Forelimb muscle (tissue), 1 donor: ENCODE measurements at regions not wholly inside any gene's neighbourhood (a gene's known extent, or its start where the extent isn't known, plus 50 kb on each side); places are given as distances from the start of the nearest gene placed in this dataset.
"Not testable (repeated sequence)": the region's sequence is repeated elsewhere in the genome, so short reads cannot be mapped to it uniquely, and the experiment has no call there.

ENCODE experiments used
- DNase-seq: peaks from one replicate; pipeline ENCODE4 v3.0.0-alpha.2; 2013; ENCODE audit warnings: low read depth

DNA sequence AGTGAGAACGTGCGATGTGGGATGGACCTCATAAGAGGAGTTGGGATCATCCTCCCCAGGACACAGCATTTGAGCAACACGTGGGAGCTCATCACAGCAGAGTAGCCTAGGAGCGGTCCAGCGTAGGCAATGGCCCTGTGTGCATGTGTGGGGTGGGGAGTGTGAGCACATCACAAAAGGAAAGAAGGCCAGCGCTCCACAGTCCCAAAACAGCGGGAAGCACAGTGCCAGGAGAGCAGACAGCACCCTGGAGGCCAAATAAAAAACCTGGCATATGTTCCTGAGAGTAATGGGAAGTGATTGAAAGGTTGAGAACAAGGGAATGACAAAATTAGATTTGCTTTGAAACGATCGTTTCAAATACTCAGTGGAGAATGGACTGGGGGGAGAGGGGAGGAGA, 226.0 kb downstream of the C7orf25 start:
- no peak for DNase-seq

DNA sequence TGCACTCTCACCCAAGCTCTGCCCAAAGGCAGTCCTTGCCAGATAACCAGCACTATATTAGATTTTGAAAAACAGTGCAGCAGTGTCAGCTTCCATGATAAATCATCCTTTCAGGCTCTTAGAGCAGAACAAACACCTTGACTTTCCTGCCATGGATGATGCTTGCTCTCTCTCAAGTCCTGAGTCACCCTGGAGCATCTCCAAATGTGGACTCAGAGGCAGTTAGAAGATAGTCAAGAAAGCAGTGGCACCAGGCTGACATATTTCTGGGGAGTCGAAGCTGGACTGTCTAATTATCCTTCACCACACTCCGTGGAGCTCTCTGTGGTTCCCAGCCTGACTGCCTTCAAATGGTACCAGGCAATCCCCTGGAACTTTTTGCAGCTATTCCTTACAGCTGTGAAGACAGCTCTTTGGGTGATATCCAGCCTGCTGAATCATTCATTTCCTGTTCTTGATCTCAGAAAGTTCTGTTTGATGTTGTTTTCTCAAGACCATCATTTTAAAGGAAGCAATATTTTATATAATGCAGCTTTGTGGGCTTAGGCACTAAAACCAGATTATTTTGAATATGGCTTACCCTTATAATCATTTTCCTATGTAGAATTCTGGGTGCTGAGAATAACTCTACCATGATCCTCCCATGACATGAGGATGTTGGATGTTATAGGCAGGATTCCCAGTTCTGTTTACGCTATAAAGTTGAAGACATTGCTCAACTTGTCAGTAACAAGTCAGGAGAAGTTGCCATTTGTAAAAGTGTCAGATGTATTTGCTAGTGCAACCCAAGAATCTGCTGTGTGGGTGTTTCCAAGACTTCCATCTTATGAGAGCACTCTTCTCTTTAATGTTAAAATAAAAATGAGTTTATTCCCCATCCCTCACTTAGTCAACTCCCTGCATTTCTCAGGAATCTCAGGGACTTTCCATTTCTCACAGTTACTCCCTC, 233.8 kb downstream of the C7orf25 start:
- DNase-seq = no peak

DNA sequence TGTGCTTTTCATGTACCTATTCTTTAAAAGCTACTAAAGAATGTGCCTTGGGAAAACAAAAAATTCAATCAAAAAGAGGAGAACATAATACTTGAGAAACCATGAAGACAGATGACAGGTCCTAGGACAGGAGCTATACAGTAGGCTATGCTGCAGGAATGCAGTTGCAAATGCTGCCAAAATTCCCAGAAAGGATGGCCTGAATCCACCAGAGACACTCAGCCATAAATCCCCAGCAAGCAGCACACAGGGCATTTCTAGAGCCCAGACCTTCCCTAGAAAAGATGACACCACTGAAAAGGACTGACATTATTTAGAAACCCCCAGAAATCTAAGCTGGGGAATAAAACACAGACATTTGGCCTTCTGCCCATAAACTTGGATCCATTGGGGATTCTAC, 237.3 kb downstream of the C7orf25 start:
- DNase-seq = no peak

DNA sequence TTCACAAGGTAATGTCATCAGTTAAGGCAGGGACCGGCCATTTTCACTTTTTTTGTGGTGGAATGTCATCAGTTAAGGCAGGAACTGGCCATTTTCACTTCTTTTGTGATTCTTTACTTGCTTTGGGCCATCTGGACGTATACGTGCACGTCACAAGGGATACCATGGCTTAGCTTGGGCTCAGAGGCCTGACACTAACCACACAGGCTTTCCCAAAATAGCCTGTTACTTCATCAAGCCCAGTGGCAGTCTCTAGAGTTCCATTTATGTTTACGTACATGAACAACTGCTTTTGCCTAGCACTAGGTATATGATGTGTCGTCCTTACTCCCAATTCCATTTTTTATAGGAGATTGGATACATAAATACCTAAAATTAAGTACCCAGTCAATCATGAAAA, 237.9 kb downstream of the C7orf25 start:
- no peak for DNase-seq

DNA sequence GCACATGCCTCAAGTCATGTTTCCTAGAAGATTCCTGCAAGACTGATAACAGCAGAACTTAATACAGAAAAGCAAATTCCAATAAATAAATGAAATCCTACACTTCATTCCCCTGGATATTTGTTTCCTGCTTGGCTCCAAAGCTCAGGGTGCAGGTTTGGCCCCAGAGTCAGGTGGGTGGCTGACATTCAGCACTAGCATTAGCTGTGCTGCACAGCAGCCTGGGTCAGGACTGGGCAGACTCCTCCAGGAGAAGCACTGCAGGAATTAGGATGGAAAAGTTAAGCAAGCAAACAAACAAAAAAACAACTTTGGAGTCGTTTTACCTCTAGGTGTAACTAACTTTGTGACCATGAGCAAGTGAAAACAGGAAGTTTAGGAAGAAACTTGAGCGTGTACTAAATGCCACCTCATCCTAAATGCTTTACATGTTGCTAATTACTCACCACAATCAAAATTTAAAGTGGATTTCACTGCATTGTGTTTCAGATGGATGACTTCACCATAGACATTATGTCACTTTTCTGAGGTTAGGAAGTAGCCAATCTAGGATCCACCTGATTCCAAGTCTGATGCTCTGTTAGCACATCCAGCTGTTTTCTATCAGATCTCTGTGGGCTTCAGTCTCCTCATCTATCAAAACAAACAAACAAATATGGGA, 239.4 kb downstream of the C7orf25 start:
- DNase-seq = no peak

DNA sequence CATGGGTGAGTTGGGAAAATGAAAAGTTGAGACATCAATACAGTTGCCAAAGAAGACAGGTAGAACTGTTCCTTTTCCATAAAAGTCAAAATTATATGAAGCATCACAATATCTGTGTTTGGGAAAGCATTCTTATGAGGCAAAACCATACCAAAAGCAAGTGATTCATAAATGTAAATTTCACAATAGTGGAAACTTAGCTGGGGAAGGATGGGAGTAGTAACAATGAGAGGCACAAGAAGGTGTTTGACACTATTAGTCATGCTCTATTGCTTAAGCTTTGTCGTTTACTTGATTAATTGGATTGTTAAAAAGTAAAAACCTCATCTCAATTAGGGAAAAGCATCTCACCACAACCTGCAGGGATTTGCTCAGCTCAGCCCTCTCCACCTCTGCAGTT, 240.2 kb downstream of the C7orf25 start:
- DNase-seq = no peak

DNA sequence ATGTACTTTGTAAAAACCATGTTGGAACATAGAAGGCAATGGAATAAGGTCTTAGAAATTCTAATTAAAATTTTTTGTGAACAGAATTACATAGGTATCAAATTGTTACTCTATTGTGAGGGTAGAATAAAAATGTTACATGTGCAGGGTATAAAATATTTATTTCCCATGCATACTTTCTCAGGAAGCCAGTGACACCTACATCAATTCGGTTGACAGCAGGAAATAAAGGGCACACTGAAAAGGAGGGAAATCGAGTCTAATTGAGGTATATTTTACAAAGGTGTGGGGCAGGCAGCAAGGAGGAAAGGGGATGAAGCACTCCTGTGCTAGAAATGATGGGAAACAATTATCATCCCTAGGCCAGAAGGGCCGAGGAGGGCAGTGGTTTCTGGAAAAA, 244.9 kb downstream of the C7orf25 start:
- DNase-seq = no peak

DNA sequence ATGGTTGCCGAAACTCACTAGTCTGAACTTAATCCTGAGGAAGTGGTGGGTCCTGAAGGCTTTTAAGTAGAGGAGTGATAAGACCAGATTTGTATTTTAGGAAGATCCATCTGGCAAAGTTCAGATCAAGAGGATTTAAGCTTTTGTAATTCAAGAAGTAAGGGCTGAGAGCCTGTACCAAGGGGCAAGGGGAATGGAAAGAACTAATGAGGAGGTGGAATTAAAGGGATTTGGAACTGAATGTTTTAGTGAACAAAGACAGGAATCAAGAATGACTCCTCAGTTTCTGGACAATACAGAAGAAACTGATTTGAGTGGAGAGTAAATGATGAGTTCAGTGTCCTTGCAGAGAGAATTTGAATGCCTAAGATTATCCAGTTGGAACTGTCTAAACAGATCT, 249.0 kb downstream of the C7orf25 start:
- no peak for DNase-seq

DNA sequence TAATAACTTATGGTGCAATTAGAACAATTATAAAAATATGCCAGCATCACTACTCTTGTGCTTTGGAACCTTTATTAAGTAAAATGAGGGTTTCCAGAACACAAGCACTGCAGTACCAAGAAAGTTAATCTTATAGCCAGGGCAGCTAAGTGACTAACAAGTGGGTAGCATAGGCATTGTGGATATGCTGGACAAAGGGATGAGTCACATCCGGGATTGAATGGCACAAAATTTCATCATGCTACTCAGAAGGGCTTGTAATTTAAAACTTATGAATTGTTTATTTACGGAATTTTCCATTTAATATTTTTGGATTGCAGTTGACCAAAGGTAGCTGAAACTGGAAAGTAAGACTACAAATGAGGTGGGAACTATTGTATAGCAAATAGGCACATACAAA, 250.6 kb downstream of the C7orf25 start:
- no peak for DNase-seq

DNA sequence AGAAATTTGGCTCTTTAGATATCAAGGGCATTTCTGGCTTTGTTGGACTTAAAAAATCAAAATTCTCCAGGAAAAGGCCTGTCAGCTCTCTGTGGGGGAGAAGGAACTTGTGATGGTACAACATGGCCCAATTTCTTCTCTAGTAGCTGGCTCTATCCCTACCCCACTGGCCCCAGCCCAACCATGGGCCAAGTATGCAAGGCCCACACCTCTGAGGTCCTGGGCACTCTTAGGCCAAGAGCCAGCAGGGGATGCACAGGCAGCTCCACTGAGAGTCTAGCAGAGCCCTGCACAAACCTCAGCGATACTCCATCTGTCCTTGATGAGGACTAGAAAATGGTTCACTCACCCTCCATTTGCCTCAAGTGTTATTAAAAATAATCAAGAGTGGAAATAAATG, 261.2 kb downstream of the C7orf25 start:
- DNase-seq = no peak

DNA sequence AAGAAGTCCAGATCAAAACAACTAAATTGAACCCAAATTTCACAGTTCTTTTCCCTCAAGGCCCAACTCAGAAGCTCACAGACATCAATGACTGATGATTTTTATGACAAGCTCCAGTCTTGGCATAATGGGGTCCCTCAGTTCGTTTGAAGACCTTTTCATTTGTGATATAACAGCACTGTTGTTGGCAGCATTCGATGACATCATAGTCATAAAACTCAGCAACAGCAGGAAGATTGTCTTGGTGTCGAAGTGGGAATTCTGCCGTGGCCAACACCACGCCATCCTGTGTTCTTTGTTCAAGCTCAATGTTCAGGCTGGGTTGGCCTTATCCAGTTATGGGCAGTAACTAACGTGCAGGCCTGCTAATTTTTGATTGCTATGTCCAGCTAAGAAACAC, 261.7 kb downstream of the C7orf25 start:
- no peak for DNase-seq

DNA sequence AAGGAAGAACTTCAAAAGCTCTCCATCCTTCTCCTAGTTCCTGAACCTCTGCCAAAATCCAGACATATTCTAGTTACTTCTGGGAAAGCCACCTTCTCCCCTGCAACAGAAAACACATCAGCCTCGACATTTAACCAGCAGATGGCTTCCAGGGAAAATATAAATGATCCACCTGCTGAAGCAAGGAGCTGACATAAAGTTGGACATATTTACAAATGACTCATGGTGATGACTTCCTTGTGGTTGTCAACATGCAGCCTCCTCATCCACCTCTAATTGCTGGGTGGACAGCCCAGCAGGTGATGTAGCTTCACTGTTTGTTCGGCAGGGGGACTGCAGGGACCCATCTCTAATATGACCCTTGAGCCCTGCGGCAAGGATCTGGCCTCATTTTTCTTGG, 266.0 kb downstream of the C7orf25 start:
- DNase-seq = no peak

DNA sequence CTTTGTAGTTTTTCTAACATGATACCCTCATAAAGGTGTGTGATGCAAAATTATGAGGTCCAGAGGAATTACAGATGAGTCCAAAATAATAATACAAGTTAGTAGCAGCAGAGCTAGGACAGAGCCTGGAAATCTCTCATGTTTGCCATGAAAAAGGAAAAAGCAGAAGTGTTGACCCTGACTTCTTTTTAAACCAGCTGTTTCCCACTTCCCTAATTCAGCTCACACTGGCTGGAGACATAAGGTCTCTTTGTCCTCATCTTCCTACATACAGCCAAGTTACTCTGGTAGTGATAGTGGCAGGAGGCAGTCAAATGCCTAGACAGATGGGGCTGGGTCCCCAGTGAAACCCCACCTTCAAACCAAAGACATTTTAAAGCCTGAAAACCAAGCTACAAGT, 269.2 kb downstream of the C7orf25 start:
- no peak for DNase-seq

DNA sequence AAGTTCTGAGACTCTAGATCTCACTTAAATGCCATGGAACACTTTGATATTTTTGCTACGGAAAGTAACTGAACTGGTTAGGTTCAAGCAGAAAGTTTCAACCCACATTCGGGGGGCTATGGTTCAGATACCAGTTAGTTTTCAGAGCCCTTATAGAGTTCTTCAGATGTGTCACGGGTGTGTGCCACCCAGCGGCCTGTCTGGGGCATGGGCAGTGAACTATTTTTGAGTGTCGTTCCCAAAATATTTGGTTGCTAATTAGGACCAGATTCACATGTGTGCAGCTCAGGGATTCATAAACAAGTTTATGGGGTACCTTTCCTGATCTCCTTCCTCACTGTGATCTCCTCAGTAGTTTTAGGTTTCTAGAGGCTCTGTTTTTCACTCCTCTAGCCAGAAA, 271.9 kb downstream of the C7orf25 start:
- DNase-seq = no peak

DNA sequence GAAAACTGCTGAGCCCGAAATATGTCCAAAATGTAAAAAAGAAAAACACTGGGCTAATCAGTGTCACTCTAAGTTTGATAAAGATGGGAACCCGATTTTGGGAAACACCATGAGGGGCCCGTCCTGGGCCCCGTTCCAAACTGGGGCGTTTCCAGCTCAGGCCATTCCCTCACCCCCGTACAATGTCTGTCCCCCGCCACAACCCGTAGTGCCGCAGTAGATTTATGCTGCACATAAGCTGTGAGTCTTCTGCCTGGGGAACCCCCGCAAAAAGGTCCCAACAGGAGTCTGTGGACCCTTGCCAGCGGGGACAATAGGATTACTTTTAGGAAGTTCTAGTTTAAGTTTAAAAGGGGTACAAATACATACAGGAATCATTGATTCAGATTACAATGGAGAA, 275.5 kb downstream of the C7orf25 start:
- not testable (repeated sequence) for DNase-seq

DNA sequence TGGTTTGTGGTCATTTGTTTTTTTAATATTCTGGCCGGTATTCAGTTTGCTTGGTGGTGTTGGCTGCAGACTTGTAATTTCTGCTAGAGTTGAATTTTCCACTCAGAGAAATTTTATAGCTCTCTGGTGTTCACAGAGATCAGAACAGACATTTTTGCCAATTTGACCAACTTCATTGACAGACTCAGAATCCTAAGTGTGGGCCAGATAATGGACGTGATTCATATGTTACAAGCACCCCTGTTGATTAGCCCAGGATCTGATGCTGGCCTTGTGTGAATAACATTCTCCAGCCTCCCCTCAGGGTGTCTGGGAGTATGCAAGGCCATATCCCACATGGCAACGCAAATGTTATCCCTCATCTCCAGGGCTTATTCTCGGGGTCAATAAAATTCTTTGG, 283.8 kb downstream of the C7orf25 start:
- no peak for DNase-seq

DNA sequence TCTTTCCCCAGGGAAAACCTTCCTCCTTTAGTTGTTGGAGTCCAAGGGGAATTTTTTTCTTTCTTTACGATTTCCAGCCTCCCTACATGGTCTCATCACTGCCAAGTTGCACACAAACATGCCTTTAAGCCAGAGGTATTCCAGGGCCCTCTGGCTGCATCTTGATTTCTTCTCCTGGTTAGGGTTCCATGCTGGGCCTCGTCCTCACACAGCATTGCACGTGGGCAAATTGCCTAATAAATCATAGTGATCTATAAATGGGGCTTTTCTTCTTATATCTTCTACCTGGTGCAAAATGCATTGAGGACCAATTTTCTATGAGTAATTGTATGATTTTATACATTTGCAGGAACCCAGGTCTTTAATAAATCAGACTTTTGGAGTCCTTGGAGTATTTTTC, 284.2 kb downstream of the C7orf25 start:
- DNase-seq = no peak

DNA sequence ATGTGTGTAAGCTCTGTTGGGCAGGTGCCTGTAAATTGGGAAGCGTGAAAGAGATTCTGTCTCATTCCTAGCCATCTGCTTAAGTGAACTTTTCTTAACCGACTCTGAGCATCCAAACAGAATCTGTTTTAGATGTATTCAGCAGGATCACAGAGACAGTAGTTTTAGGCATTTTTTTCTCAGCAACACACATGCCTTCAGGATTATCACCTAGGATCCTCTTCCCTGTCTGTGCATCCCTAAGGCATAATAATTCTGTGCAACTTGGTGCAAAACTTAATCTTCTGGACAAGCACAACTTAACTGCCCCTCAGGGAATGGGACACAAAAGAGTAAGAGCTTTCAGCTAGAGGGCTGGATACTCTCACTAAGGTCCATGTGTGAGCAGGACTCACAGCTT, 284.8 kb downstream of the C7orf25 start:
- DNase-seq = no peak

DNA sequence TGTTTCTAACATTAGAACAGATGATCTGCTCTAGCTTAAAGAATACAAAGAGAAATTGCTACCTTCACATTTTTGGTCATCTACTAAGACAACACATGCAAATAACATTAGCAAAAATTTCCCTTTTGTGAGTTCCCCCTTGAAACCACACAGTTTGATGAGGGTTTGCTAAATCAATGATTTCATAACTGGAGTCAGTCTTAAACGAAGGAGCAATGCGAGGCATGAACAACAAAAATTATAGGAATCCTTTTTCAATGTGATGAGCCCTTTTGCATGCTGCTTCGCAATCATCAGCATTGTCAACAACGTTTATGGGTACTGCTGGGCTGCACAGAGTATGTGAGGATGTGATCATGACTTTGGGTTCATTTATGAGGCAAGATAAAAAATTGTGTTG, 286.4 kb downstream of the C7orf25 start:
- no peak for DNase-seq

DNA sequence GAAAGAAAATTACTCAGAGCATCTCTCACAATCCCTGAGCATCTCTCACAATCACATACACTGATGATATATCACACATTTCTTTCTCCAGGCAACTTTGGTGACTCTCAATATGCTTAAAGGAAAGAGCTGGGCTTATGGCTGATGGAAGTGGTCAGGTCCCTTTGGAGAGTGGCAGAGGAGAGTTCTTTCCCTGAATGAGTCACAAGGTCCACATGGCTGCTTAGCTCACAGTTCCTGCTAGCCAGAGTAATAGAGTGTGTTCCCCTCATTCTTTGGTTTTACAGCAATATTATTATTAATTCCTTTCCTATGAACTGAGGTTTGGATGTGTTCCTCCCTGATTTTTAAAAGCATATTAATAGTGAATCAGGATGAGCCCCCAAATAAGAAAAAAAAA, 287.4 kb downstream of the C7orf25 start:
- DNase-seq = no peak

DNA sequence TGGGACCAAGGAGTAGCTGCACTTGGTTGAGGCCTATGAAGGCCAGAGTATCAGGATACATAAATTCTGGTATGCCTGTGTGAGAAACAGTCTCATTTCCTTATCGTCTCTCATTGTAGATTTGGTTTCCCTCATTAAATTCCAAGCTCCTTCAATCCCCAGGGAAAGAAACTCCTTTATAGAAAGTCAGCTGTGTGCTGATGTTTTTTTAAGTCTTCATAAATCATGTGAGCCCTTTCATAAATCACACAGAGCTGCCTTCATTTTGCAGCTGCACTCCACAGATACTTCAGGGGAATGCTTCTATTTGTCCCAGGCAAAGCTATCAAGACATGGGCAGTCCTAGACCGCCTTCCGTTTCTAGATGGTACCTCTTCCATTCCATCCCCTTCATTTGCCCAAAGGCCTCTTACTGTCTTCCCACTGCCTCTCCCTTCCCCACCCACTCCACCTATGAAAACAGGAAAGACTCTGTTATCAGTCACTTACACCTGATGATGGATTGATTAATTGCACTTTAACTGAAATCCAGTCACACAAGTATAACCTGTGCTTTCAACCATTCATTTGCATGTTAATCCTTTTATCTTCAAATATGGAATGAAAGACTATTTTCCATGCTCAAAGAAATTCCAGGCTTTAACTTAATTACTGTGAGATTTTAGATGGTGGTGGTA, 290.2 kb downstream of the C7orf25 start:
- DNase-seq = no peak

DNA sequence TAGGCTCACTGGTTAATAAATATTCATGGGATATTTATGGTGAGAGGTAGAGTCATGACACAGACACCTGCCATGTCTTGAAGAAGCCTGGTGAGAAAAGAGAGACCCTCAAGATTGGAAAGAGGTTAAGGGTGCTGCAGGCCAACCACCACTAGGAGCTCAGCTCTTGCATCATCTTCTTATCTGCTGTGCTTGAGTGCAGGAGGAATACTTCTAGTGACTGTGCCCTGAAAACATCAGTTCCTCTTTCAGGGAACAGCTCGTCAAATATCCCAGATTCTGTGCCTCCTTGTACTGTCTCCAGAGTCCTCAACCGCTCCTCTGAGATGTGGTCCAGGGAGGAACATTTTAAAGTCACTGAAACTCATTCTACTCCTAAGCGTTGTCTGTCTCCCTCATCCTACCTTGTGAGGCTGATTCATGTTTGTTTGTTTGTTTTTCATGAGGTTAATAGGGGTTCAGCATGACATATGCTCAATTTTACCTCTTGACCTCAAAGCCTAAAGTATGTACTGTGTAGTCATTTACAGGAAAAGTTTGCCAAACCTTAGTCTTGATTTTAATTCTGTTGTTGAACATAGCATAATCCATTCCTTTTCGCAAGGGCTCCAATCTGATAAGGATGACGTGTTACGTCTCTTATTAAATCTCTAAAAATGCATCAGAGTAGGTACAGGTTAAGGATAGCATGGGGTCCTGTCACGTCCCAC, 293.1 kb downstream of the C7orf25 start:
- DNase-seq = no peak
